SK-N-SH (cell line): ENCODE measurements at regions not wholly inside any gene's neighbourhood (a gene's known extent, or its start where the extent isn't known, plus 50 kb on each side); places are given as distances from the start of the nearest gene placed in this dataset.

ENCODE experiments used
- CTCF ChIA-PET: fragments of 300-600, 350-600 bp; formaldehyde crosslinking; extraction: SDS; loops from one replicate; lab custom pipeline; 2021; lab: Yijun Ruan, JAX
- POLR2A ChIA-PET: fragments of 350-600 bp; sonication (Branson Sonifier 250); formaldehyde crosslinking; extraction: SDS; loops from one replicate; lab custom pipeline; 2020; ENCODE audit warnings: antibody characterized with exemption, inconsistent platforms; lab: Yijun Ruan, JAX
- DNase-seq: peaks from one replicate; pipeline ENCODE4 v3.0.0; 2012
- H2AFZ ChIP-seq: fragments of 200-600 bp; sonication (generic); 2 replicates; pipeline ENCODE4 v1.8.1; 2016; ENCODE audit warnings: antibody characterized with exemption, mild to moderate bottlenecking, low read depth
- H3F3A ChIP-seq: fragments of 200-600 bp; sonication (generic); replicated peaks from 2 replicates; pipeline ENCODE3; 2016; ENCODE audit warnings: antibody characterized with exemption, mild to moderate bottlenecking; ENCODE audit not compliant: insufficient read depth
- H3K27ac ChIP-seq, 2 experiments: fragments of 200-500 bp in 1 of 2; fragments of 200-600 bp in 1 of 2; sonication (Bioruptor generic) in 1 of 2; sonication (generic), shearing (Covaris generic) in 1 of 2; 2 replicates each; pipeline versions ENCODE4 v1.5.1 to v1.6.1; 2014 to 2016; ENCODE audit warnings: low read depth in 2 of 2, inconsistent platforms in 1 of 2, low read length in 1 of 2, mild to moderate bottlenecking in 1 of 2, mixed read lengths in 1 of 2
- H3K27me3 ChIP-seq: fragments of 200-600 bp; sonication (generic), shearing (Covaris generic); 2 replicates; pipeline ENCODE4 v1.6.1; 2016; ENCODE audit warnings: mixed run types; ENCODE audit not compliant: insufficient read depth
- H3K36me3 ChIP-seq, 2 experiments: fragments of 200-500 bp in 1 of 2; fragments of 200-600 bp in 1 of 2; sonication (Bioruptor generic) in 1 of 2; sonication (generic) in 1 of 2; replicated peaks in 1 of 2; 2 replicates each; pipeline versions ENCODE3 to v1.5.1; 2014 to 2016; ENCODE audit warnings: low read length in 1 of 2, mild to moderate bottlenecking in 1 of 2; ENCODE audit not compliant: insufficient read depth in 2 of 2, control insufficient read depth in 1 of 2
- H3K4me1 ChIP-seq, 2 experiments: fragments of 200-500 bp in 1 of 2; fragments of 200-600 bp in 1 of 2; sonication (Bioruptor generic) in 1 of 2; sonication (generic), shearing (Covaris generic) in 1 of 2; 2 replicates each; pipeline versions ENCODE4 v1.5.1 to v1.6.1; 2014 to 2016; ENCODE audit warnings: low read depth in 1 of 2, low read length in 1 of 2, mixed run types in 1 of 2; ENCODE audit not compliant: insufficient read depth in 2 of 2, control insufficient read depth in 1 of 2
- H3K4me2 ChIP-seq: fragments of 200-600 bp; sonication (generic), shearing (Covaris generic); 2 replicates; pipeline ENCODE4 v1.6.1; 2017; ENCODE audit warnings: mixed run types
- H3K4me3 ChIP-seq, 2 experiments: fragments of 200-500 bp in 1 of 2; fragments of 200-600 bp in 1 of 2; sonication (Bioruptor generic) in 1 of 2; sonication (generic), shearing (Covaris generic) in 1 of 2; 2 replicates each; pipeline versions ENCODE4 v1.5.1 to v1.8.1; 2014 to 2016; ENCODE audit warnings: low read depth in 2 of 2, inconsistent platforms in 1 of 2, low read length in 1 of 2, mild to moderate bottlenecking in 1 of 2, mixed read lengths in 1 of 2, moderate library complexity in 1 of 2
- H3K79me2 ChIP-seq: fragments of 200-600 bp; sonication (generic); 2 replicates; pipeline ENCODE4 v1.8.1; 2017; ENCODE audit warnings: mild to moderate bottlenecking; ENCODE audit not compliant: insufficient read depth
- H3K9ac ChIP-seq: fragments of 200-600 bp; sonication (generic); 2 replicates; pipeline ENCODE4 v1.6.1; 2017; ENCODE audit warnings: mixed run types
- H3K9me2 ChIP-seq: fragments of 200-600 bp; sonication (generic); 2 replicates; pipeline ENCODE4 v1.6.1; 2017; ENCODE audit warnings: mixed run types
- H3K9me3 ChIP-seq: fragments of 200-600 bp; sonication (generic); 2 replicates; pipeline ENCODE4 v1.6.1; 2017; ENCODE audit warnings: mixed run types, mild to moderate bottlenecking, moderate library complexity
- H4K20me1 ChIP-seq: fragments of 200-600 bp; sonication (generic); 2 replicates; pipeline ENCODE4 v1.6.1; 2017; ENCODE audit warnings: mild to moderate bottlenecking, mixed run types; ENCODE audit not compliant: insufficient read depth
- CHD2 ChIP-seq: fragments of 150-350 bp; IDR thresholded peaks from 2 replicates; pipeline ENCODE4 v1.6.1; 2018; ENCODE audit warnings: low read length; ENCODE audit not compliant: partially characterized antibody
- CTCF ChIP-seq: fragments of 200-600 bp; sonication (generic); IDR thresholded peaks from 2 replicates; pipeline ENCODE4 v1.6.1; 2017; ENCODE audit warnings: antibody characterized with exemption, mild to moderate bottlenecking, moderate library complexity
- ELF1 ChIP-seq: IDR thresholded peaks from 2 replicates; pipeline ENCODE4 v1.4.0; 2012
- EP300 ChIP-seq, 2 experiments: IDR thresholded peaks; 2 replicates each; pipeline versions ENCODE4 v1.4.0 to v1.6.1; 2012; ENCODE audit warnings: borderline replicate concordance in 1 of 2, low read depth in 1 of 2, low read length in 1 of 2
- FOXJ3 ChIP-seq: sonication (generic); formaldehyde crosslinking; IDR thresholded peaks from 2 replicates; pipeline ENCODE4 v1.5.1; 2020; ENCODE audit warnings: mild to moderate bottlenecking, missing genetic modification reagents
- FOXM1 ChIP-seq: IDR thresholded peaks from 2 replicates; pipeline ENCODE4 v1.4.0; 2012; ENCODE audit warnings: low read depth, mild to moderate bottlenecking
- GATA2 ChIP-seq: sonication (generic); formaldehyde crosslinking; IDR thresholded peaks from 2 replicates; pipeline ENCODE4 v1.5.0; 2020; ENCODE audit warnings: mild to moderate bottlenecking, missing genetic modification reagents
- MXI1 ChIP-seq: IDR thresholded peaks from 2 replicates; pipeline ENCODE4 v1.6.1; 2012; ENCODE audit warnings: mild to moderate bottlenecking, low read depth, low read length, improper control_type of control experiment
- NRF1 ChIP-seq: IDR thresholded peaks from 2 replicates; pipeline ENCODE4 v1.6.1; 2012; ENCODE audit warnings: low read depth, mild to moderate bottlenecking, low read length
- PBX3 ChIP-seq: IDR thresholded peaks from 2 replicates; pipeline ENCODE4; 2012
- POLR2AphosphoS5 ChIP-seq: IDR thresholded peaks from 2 replicates; pipeline ENCODE4 v1.6.1; 2012; ENCODE audit warnings: low read depth, low read length
- RCOR1 ChIP-seq: fragments of 150-350 bp; IDR thresholded peaks from 2 replicates; pipeline ENCODE4 v1.6.1; 2017; ENCODE audit warnings: antibody characterized with exemption, low read length
- REST ChIP-seq: IDR thresholded peaks from 2 replicates; pipeline ENCODE4 v1.6.1; 2012; ENCODE audit warnings: mild to moderate bottlenecking, low read depth, low read length, moderate library complexity
- RFX5 ChIP-seq: IDR thresholded peaks from 2 replicates; pipeline ENCODE4 v1.6.1; 2012; ENCODE audit warnings: mild to moderate bottlenecking, improper control_type of control experiment, low read length
- RXRA ChIP-seq: IDR thresholded peaks from 2 replicates; pipeline ENCODE4 v1.4.0; 2012; ENCODE audit warnings: low read depth, mild to moderate bottlenecking, borderline replicate concordance
- TAF1 ChIP-seq: IDR thresholded peaks from 2 replicates; pipeline ENCODE4 v1.6.1; 2012; ENCODE audit warnings: low read depth, mild to moderate bottlenecking, low read length, moderate library complexity, borderline replicate concordance
- TCF12 ChIP-seq: IDR thresholded peaks from 2 replicates; pipeline ENCODE4 v1.4.0; 2012
- USF1 ChIP-seq: IDR thresholded peaks from 2 replicates; pipeline ENCODE4 v1.4.0; 2012; ENCODE audit warnings: low read depth, borderline replicate concordance
- YY1 ChIP-seq: IDR thresholded peaks from 2 replicates; pipeline ENCODE4 v1.4.0; 2012; ENCODE audit warnings: low read depth, mild to moderate bottlenecking
- ZBTB33 ChIP-seq: IDR thresholded peaks from 2 replicates; pipeline ENCODE4 v1.4.0; 2012; ENCODE audit warnings: low read depth, borderline replicate concordance
- WGBS: methylation state at CpG from one replicate; pipeline ENCODE4 v1.1.6; 2017; ENCODE audit warnings: low lambda C conversion rate; 5-methylcytosine and 5-hydroxymethylcytosine counted together

- TF ChIP-seq CTCF (no peak), CHD2 (no peak), POLR2AphosphoS5 (no peak), MXI1 (no peak), RXRA (no peak), TAF1 (no peak), RCOR1 (no peak)
Observed at GRCh38 chr7:108838198-108838597, 268.5 kb downstream of the DNAJB9 start (continued).

- Histone ChIP-seq H3K4me1 (no peaks in the 10 kb centered on the region; a peak in 1 of 4 replicates), H3K36me3 (no peaks in the 10 kb centered on the region), H3F3A (no peaks in the 10 kb centered on the region), H3K27me3 (no peaks in the 10 kb centered on the region), H3K27ac (no peak overlapping the region), H3K9ac (no peak overlapping the region), H4K20me1 (no peaks in the 10 kb centered on the region), H2AFZ (no peak overlapping the region), H3K9me3 (no peaks in the 10 kb centered on the region), H3K79me2 (no peaks in the 10 kb centered on the region), H3K9me2 (no peaks in the 10 kb centered on the region), H3K4me3 (no peak overlapping the region), H3K4me2 (no peak overlapping the region)
- ChIA-PET POLR2A (no interaction called here), CTCF (interaction anchor here (0.6 kb wide), 1 partner anchor 99 kb away, joined by 3 read pairs; no protein-coding TSS in a partner anchor)
- TF ChIP-seq PBX3 = no peak
- no peak for TF ChIP-seq FOXM1
- TF ChIP-seq MXI1 = no peak
- TF ChIP-seq ELF1 = no peak
- no peak for TF ChIP-seq REST
- no peak for TF ChIP-seq EP300 (IDR thresholded peaks at IDR 0.05; ENCODE audit: borderline replicate concordance in 1 of 2, low read depth in 1 of 2, low read length in 1 of 2)
- no peak for TF ChIP-seq GATA2
- no peak for TF ChIP-seq FOXJ3
- no peak for TF ChIP-seq CTCF
- no peak for TF ChIP-seq YY1
- no peak for TF ChIP-seq ZBTB33
- no peak for TF ChIP-seq TAF1
- TF ChIP-seq TCF12 = no peak
- TF ChIP-seq USF1 = no peak
- no peak for TF ChIP-seq RFX5
- TF ChIP-seq NRF1 = no peak
- WGBS = 22% methylated on average over 3 of the region's 3 CpGs
- DNase-seq = no peak
Observed at GRCh38 chr7:108839076-108839475, 269.4 kb downstream of the DNAJB9 start.
